ENCODE measurements at regions not wholly inside any gene's neighbourhood (a gene's known extent, or its start where the extent isn't known, plus 50 kb on each side); places are given as distances from the start of the nearest gene placed in this dataset.

DNA sequence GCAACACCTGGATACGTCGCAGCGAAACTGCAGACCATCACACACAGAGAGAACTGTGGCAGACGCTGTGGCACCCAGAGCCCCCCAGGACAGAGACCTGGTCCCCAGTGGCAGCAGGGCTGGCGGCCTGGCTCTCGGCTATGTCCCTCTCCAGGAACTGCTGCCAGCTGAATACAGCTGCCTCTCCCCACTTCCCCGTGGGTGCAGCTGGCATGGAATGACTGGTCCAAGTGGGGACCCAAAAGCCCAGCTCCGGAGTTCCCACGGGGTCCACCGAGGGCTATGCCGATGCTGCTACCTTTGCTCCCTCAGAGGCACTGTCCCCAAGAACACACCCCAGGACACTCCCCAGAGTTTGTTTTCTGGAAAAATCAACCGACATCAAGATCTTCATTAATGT lies 67.8 kb upstream of the GATA2 start:
- no peak for DNase-seq (ENCODE audit: extremely low read depth, low read depth)
- TF ChIP-seq, protein P1, sequence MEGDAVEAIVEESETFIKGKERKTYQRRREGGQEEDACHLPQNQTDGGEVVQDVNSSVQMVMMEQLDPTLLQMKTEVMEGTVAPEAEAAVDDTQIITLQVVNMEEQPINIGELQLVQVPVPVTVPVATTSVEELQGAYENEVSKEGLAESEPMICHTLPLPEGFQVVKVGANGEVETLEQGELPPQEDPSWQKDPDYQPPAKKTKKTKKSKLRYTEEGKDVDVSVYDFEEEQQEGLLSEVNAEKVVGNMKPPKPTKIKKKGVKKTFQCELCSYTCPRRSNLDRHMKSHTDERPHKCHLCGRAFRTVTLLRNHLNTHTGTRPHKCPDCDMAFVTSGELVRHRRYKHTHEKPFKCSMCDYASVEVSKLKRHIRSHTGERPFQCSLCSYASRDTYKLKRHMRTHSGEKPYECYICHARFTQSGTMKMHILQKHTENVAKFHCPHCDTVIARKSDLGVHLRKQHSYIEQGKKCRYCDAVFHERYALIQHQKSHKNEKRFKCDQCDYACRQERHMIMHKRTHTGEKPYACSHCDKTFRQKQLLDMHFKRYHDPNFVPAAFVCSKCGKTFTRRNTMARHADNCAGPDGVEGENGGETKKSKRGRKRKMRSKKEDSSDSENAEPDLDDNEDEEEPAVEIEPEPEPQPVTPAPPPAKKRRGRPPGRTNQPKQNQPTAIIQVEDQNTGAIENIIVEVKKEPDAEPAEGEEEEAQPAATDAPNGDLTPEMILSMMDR (IDR thresholded peaks at IDR 0.05; ENCODE audit: low read depth, low read length, missing control alignments) = no peak
- H3K4me3 ChIP-seq (replicated peaks; ENCODE audit: low read depth, low read length) = no peak overlapping the region

DNA sequence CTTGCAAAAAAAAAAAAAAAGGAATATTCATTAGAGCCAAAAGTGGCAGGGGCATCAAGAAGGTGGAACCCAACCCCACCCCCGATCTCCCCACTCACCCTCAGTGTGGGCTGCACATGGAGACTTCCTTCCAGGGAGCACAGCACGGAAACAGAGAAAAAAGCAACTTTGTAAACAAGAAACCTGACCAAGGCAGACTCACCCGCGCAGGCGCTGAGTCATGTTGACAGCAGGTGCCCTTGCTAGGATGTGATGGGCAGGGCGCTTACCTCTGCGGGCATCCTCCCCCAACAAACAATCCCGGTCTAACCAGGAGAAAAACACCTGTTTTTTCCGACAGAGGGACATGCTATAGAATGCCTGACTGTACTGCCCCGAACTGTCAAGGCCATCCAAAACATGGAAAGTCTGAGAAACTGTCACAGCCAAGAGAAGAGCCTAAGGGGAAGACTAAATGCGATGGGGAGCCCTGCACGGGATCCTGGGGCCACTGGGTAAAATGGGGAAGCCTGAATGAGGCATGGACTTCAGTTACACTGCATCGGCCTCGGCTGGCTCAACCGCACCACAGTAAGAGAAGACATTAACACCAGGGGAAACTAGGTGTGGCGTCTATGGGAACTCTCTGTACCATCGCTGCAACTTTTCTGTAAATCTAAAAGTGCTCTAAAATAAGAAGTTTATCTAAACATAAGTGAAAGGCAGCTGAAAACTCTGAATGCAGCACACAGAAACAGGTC lies 66.7 kb upstream of the GATA2 start:
- no peak overlapping the region for H3K4me3 ChIP-seq (replicated peaks; ENCODE audit: low read depth, low read length)
- TF ChIP-seq, protein P1 (IDR thresholded peaks at IDR 0.05; ENCODE audit: low read depth, low read length, missing control alignments) = no peak
- DNase-seq (ENCODE audit: extremely low read depth, low read depth) = no peak

DNA sequence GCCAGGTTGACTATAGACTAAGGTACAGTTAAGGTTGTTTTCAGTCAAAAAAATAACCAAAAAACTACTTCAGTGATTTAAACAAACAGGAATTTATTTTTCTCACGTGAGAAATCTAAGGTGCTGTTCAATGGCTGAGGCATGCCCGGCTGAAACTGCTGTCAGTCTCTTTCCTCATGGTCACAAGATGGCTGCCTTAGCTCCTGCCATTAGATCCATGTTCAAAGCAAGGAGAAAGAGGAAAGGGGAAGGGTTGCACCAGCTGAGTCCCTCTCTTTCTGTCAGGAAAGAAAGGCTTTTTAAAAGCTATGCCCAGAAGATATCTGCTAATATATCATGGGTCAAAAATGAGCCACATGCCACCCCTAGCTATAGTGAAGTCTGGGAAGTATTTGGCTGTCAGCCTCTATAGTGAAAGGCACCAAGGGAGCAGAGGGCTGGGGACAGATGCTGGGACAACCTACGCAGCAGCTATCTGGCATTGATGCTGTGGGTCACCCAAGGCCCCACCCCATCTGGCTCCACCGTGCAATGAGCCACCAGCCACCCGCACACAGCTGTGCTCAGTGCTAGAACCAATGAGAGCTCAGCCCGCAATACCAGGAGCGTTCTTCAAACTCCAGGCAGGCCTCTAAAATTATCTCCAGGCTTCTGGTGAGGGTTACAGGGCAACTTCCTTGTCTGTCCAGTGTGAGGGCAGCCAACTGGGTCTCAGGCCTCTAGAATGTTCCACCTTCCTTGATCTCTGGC lies 64.7 kb upstream of the GATA2 start:
- TF ChIP-seq, protein P1 (IDR thresholded peaks at IDR 0.05; ENCODE audit: low read depth, low read length, missing control alignments) = no peak
- H3K4me3 ChIP-seq (replicated peaks; ENCODE audit: low read depth, low read length) = no peak overlapping the region
- DNase-seq (ENCODE audit: extremely low read depth, low read depth) = no peak

DNA sequence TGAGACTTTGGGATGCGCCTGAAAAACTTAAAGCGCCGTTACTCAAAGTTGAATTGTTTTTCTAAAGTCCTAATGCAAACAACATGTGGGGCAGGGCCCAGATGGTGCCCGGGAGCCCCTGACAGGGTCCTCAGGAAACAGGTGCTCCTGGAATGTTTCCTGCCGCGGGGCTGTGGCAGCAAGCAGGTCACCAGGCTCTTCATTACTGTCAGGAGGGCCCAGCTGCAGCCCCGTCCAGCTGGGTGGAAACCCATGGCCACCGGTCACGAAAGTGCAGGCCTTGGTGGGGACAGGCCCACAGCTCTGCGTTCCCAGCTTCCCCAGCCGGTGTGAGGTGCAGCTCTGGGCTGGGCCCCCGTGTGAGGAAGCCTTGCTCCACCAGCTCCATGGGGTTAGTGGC lies 63.9 kb upstream of the GATA2 start:
- TF ChIP-seq, protein P1 (IDR thresholded peaks at IDR 0.05; ENCODE audit: low read depth, low read length, missing control alignments) = no peak
- no peak for DNase-seq (ENCODE audit: extremely low read depth, low read depth)
- no peak overlapping the region for H3K4me3 ChIP-seq (replicated peaks; ENCODE audit: low read depth, low read length)

GRCh38 chr3:128556384-128556783 lies 63.4 kb upstream of the GATA2 start:
- H3K4me3 ChIP-seq (replicated peaks; ENCODE audit: low read depth, low read length) = no peak overlapping the region
- DNase-seq (ENCODE audit: extremely low read depth, low read depth) = no peak
- TF ChIP-seq, protein P1 (IDR thresholded peaks at IDR 0.05; ENCODE audit: low read depth, low read length, missing control alignments) = no peak

GRCh38 chr3:128555841-128556240 lies 62.8 kb upstream of the GATA2 start:
- DNase-seq (ENCODE audit: extremely low read depth, low read depth) = no peak
- no peak overlapping the region for H3K4me3 ChIP-seq (replicated peaks; ENCODE audit: low read depth, low read length)
- TF ChIP-seq, protein P1 (IDR thresholded peaks at IDR 0.05; ENCODE audit: low read depth, low read length, missing control alignments) = no peak

All from HFF-Myc (cell line).